Transverse colon (tissue), 4 donors: ENCODE measurements at regions not wholly inside any gene's neighbourhood (a gene's known extent, or its start where the extent isn't known, plus 50 kb on each side); places are given as distances from the start of the nearest gene placed in this dataset.

Experiments
- DNase-seq: peaks from one replicate; pipeline ENCODE4 v3.0.0-alpha.2; 2019
- H3K27ac ChIP-seq, 4 donors: fragments of 200-600 bp; sonication (generic); 2 replicates each; pipeline ENCODE4 v1.5.1; 2016 to 2018; ENCODE audit warnings: inconsistent platforms in 4 of 4
- H3K27me3 ChIP-seq: fragments of 200-600 bp; sonication (generic); 2 replicates; pipeline ENCODE4 v1.5.1; 2017; ENCODE audit warnings: inconsistent platforms
- H3K36me3 ChIP-seq, 4 donors: fragments of 200-600 bp; sonication (generic); 2 replicates each; pipeline ENCODE4 v1.5.1; 2017 to 2019; ENCODE audit warnings: inconsistent platforms in 4 of 4
- H3K4me1 ChIP-seq, 4 donors: fragments of 200-600 bp; sonication (generic); 2 replicates each; pipeline ENCODE4 v1.5.1; 2017 to 2020; ENCODE audit warnings: inconsistent platforms in 4 of 4
- H3K4me3 ChIP-seq, 4 donors: fragments of 200-600 bp; sonication (generic); 1 replicate in 1 of 4; 2 replicates in 3 of 4; pipeline versions ENCODE4 v1.5.1 to v1.6.1; 2017 to 2019; ENCODE audit warnings: inconsistent platforms in 4 of 4
- H3K9me3 ChIP-seq, 2 donors: fragments of 200-600 bp; sonication (generic); 2 replicates each; pipeline ENCODE4 v1.5.1; 2017 to 2019; ENCODE audit warnings: inconsistent platforms in 2 of 2
- EP300 ChIP-seq: sonication (generic); formaldehyde crosslinking; IDR thresholded peaks from one replicate; pipeline ENCODE4 v1.6.1; 2017; ENCODE audit warnings: antibody characterized with exemption, low read depth
- POLR2A ChIP-seq: fragments of 450-650 bp; IDR thresholded peaks from one replicate; pipeline ENCODE4 v1.6.1; 2016; ENCODE audit warnings: antibody characterized with exemption, mild to moderate bottlenecking, moderate library complexity
- POLR2AphosphoS5 ChIP-seq, 3 donors: sonication (generic); formaldehyde crosslinking; IDR thresholded peaks; one replicate each; pipeline ENCODE4 v1.6.1; 2016; ENCODE audit warnings: antibody characterized with exemption in 3 of 3
- WGBS, 2 donors: methylation state at CpG; one replicate each; pipeline ENCODE4 v1.1.5; 2018; ENCODE audit warnings: low coverage in 1 of 2; 5-methylcytosine and 5-hydroxymethylcytosine counted together
- in situ Hi-C, 4 donors: fragments of 200-750 bp; cut with MboI; loops; one replicate each; pipeline versions ENCODE4 v1.15.0 to v1.15.1; 2017; ENCODE audit warnings: low sequenced_read_pairs in 3 of 4, low pct_ligation_motif_present in 1 of 4, low pct_unique_long_range_greater_than_20kb in 1 of 4
- intact Hi-C: fragments of 100-400 bp; cut with DNase I; formaldehyde crosslinking; loops from one replicate; pipeline ENCODE4 v1.15.1; 2023; ENCODE audit warnings: low total_unique reads
- TF ChIP-seq, protein P1 (sequence below), 5 experiments: fragments of 200-600 bp in 3 of 5; fragments of 450-650 bp in 2 of 5; sonication (generic) in 3 of 5; IDR thresholded peaks; 1 replicate in 2 of 5; 2 replicates in 3 of 5; pipeline ENCODE4 v1.5.1; 2016 to 2017; ENCODE audit warnings: antibody characterized with exemption in 5 of 5, inconsistent platforms in 3 of 5, mild to moderate bottlenecking in 2 of 5, moderate library complexity in 1 of 5

DNA sequence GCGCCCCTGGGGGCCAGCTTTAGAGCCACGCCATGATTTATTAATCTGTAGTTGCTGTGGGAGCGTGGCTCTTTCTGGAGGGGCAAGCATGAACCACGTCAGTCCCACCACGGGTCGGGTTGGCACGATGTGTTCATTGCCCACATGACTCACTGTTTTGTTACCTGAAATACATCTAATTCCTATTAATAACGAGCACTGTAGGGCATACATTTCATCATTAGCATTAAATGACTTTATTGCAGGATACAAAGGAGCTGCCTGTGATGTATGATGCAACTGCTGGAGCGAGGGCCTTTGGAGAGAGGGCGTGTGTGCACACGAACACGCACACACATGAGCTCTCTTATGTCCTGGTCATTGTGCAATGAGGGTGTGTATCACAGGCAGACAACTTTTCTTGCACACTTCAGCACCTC is 127.0 kb downstream of the INHBB start:
- 78% methylated on average over 12 of the region's 12 CpGs; no CpG with 5 or more reads in 1 of the 2 donors for WGBS, 2 donors
- H3K4me1 ChIP-seq = peaks cover 0 to 4% (median 3%) of the 10 kb centered on the region in 4 donors
- DNase-seq = no peak
- H3K27me3 ChIP-seq = no peaks in the 10 kb centered on the region
- in situ Hi-C loops = no loop called here
- H3K9me3 ChIP-seq = no peaks in the 10 kb centered on the region
- no peak overlapping the region for H3K4me3 ChIP-seq
- no peak for TF ChIP-seq POLR2AphosphoS5 (IDR thresholded peaks at IDR 0.05)
- intact Hi-C loops = no loop called here
- H3K36me3 ChIP-seq = no peaks in the 10 kb centered on the region
- no peak overlapping the region for H3K27ac ChIP-seq

DNA sequence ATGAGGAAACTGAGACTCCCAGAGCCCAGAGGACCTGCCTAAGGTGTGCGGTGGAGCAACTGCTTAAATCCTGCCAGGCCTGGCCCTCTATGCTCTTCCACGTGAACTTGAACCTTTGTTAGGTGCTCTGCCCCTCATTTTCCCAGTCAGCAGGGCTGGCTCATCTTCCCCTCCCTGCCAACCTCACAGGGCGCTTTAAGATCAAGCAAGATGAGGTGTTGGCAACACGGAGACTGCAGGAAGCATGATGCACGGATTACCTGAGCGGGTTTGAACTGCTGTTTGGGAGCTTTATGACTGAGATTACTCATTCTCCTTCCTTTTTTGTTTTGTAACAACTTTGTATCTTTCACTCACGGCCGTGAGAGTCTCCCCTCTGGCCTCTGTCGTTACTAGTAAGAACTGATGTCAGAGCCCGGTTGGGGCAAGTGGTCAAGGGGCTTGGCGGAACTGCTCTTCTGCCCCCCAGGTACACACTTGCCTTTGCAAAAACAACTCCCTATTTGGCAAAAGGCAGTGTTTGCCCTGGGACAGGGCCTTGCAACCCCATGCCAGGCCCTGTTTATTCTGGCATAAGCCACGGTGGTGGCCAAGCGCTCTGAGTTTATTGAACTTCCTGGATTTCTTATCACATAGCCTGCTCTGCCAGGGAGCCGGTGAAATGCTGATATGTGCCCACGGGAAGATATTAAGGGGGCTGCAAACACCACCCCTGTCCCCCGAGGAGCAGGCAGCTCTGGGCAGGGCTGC is 127.8 kb downstream of the INHBB start:
- Histone ChIP-seq H3K9me3 (no peaks in the 10 kb centered on the region), H3K27me3 (no peaks in the 10 kb centered on the region), H3K4me3 (no peak overlapping the region), H3K36me3 (no peaks in the 10 kb centered on the region), H3K27ac (no peak overlapping the region), H3K4me1 (peaks cover 0 to 4% (median 3%) of the 10 kb centered on the region in 4 donors)
- intact Hi-C loops (no loop called here), in situ Hi-C loops (no loop called here)
- WGBS, 2 donors = 39 to 40% methylated on average over 5 to 16 of the region's 16 CpGs
- peak; percentile 38 for DNase-seq
- no peak for TF ChIP-seq POLR2AphosphoS5 (IDR thresholded peaks at IDR 0.05)

DNA sequence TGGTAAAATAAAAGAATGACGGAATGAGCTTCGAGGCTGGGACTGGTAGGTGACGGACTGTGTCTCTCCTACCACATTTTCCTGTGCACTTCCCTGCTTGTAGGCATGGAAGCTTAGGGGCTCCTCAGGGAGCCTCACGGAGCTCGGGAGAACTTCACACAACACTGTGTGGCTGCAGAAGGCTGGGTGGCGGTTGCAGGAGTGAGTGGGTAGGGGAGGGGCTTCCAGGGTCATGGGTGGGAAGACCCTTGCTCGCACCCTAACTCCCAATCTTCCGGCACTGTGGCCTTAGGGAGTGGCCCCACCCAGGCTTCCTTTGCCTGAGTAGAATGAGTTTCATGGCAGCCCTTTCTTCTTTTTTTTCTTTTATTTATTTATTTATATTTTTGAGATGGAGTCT is 128.6 kb downstream of the INHBB start:
- no peak for TF ChIP-seq EP300
- no peak for TF ChIP-seq POLR2A
- TF ChIP-seq POLR2AphosphoS5 (IDR thresholded peaks at IDR 0.05) = no peak
- TF ChIP-seq, protein P1, sequence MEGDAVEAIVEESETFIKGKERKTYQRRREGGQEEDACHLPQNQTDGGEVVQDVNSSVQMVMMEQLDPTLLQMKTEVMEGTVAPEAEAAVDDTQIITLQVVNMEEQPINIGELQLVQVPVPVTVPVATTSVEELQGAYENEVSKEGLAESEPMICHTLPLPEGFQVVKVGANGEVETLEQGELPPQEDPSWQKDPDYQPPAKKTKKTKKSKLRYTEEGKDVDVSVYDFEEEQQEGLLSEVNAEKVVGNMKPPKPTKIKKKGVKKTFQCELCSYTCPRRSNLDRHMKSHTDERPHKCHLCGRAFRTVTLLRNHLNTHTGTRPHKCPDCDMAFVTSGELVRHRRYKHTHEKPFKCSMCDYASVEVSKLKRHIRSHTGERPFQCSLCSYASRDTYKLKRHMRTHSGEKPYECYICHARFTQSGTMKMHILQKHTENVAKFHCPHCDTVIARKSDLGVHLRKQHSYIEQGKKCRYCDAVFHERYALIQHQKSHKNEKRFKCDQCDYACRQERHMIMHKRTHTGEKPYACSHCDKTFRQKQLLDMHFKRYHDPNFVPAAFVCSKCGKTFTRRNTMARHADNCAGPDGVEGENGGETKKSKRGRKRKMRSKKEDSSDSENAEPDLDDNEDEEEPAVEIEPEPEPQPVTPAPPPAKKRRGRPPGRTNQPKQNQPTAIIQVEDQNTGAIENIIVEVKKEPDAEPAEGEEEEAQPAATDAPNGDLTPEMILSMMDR (IDR thresholded peaks at IDR 0.05) = no peak
- H3K27ac ChIP-seq = no peak overlapping the region
- H3K4me1 ChIP-seq = peaks cover 0 to 4% (median 3%) of the 10 kb centered on the region in 4 donors
- WGBS, 2 donors = 86 to 100% methylated on average over 4 to 8 of the region's 8 CpGs
- no peaks in the 10 kb centered on the region for H3K9me3 ChIP-seq
- no peaks in the 10 kb centered on the region for H3K27me3 ChIP-seq
- no peak for DNase-seq
- intact Hi-C loops = no loop called here
- in situ Hi-C loops = no loop called here
- H3K4me3 ChIP-seq = no peak overlapping the region
- H3K36me3 ChIP-seq = no peaks in the 10 kb centered on the region

DNA sequence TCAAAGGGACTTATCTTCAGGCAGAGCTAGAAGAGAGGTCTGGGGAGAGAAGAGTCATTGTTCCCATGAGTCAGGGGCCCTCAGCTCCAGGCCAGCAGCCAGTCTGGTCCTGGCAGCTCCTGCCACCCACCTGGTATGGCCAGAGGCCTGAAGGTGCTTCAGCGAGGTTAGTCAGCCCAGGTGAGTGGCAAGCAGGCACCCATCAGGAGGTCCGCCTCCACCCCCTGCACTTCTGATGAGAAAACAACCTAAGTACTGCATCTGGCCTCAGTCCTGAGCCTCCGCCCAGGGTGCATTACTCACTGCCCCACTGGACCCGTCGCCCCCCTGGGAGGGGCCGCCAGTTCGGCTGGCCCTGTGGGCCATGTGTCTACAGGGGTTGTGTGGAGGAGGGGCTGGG is 130.2 kb downstream of the INHBB start:
- 93% methylated on average over 7 of the region's 7 CpGs; no CpG with 5 or more reads in 1 of the 2 donors for WGBS, 2 donors
- intact Hi-C loops = no loop called here
- no peak overlapping the region for H3K27ac ChIP-seq
- no peaks in the 10 kb centered on the region for H3K36me3 ChIP-seq
- DNase-seq = no peak
- TF ChIP-seq POLR2A (no peak), EP300 (no peak), POLR2AphosphoS5 (IDR thresholded peaks at IDR 0.05) (no peak)
- TF ChIP-seq, protein P1 (IDR thresholded peaks at IDR 0.05) = no peak
- H3K9me3 ChIP-seq = no peaks in the 10 kb centered on the region
- H3K4me1 ChIP-seq = no peaks in the 10 kb centered on the region
- no peak overlapping the region for H3K4me3 ChIP-seq
- in situ Hi-C loops = no loop called here
- H3K27me3 ChIP-seq = no peaks in the 10 kb centered on the region

DNA sequence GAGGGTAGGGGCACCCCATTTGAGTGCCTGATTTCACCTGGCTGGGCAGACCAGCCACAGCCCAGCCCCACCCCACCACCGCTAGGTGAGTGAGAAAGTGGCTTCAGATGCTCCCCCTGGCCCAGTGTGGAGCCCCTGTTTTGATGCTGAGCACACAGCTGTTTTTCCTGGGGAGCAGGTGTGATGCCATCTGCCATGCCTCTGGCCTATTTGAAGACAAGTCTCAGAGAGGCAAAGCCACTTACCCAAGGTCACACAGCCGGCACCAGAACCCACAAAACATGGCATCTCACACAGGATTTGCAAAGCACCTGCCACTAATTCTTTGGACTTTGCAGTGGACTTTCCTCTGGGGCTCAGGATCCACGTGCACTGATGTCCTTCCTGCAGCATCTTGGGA is 131.3 kb downstream of the INHBB start:
- intact Hi-C loops (no loop called here), in situ Hi-C loops (no loop called here)

More for the DNA sequence above, 131.3 kb downstream of the INHBB start:
- WGBS, 2 donors = 71% methylated on average over 3 of the region's 3 CpGs; no CpG with 5 or more reads in 1 of the 2 donors
- no peak for DNase-seq
- H3K4me1 ChIP-seq = no peaks in the 10 kb centered on the region
- TF ChIP-seq EP300 (no peak), POLR2AphosphoS5 (IDR thresholded peaks at IDR 0.05) (no peak), POLR2A (no peak)
- TF ChIP-seq, protein P1 (IDR thresholded peaks at IDR 0.05) = no peak
- H3K27me3 ChIP-seq = no peaks in the 10 kb centered on the region
- H3K9me3 ChIP-seq = no peaks in the 10 kb centered on the region
- no peak overlapping the region for H3K27ac ChIP-seq
- H3K4me3 ChIP-seq = no peak overlapping the region
- H3K36me3 ChIP-seq = no peaks in the 10 kb centered on the region
